Smooth muscle cell (in vitro differentiated cells): ENCODE measurements at regions not wholly inside any gene's neighbourhood (a gene's known extent, or its start where the extent isn't known, plus 50 kb on each side); places are given as distances from the start of the nearest gene placed in this dataset.
"Not testable (repeated sequence)": the region's sequence is repeated elsewhere in the genome, so short reads cannot be mapped to it uniquely, and the experiment has no call there.

ENCODE experiments used
- DNase-seq: peaks from one replicate; lab custom pipeline; 2025; ENCODE audit not compliant: unreplicated experiment; lab: John Stamatoyannopoulos, UW
- H2AFZ ChIP-seq: fragments of 200-600 bp; sonication (generic); 2 replicates; pipeline ENCODE4 v1.6.0; 2016; ENCODE audit warnings: antibody characterized with exemption, low read depth, mild to moderate bottlenecking
- H3F3A ChIP-seq: fragments of 200-600 bp; sonication (generic); 2 replicates; pipeline ENCODE4 v1.6.0; 2017; ENCODE audit warnings: antibody characterized with exemption, low read depth
- H3K27ac ChIP-seq: fragments of 200-600 bp; sonication (generic); 2 replicates; pipeline ENCODE4 v1.5.1; 2016; ENCODE audit warnings: low read depth, mild to moderate bottlenecking
- H3K27me3 ChIP-seq: fragments of 200-600 bp; sonication (generic); 2 replicates; pipeline ENCODE4 v1.6.1; 2016; ENCODE audit warnings: low read depth, mild to moderate bottlenecking
- H3K36me3 ChIP-seq: fragments of 200-600 bp; sonication (generic); 2 replicates; pipeline ENCODE4 v1.5.1; 2016; ENCODE audit warnings: low read depth
- H3K4me1 ChIP-seq: fragments of 200-600 bp; sonication (generic); 2 replicates; pipeline ENCODE4 v1.5.1; 2016; ENCODE audit warnings: low read depth
- H3K4me2 ChIP-seq: fragments of 200-600 bp; sonication (generic); 2 replicates; pipeline ENCODE4 v1.6.0; 2016; ENCODE audit warnings: mild to moderate bottlenecking
- H3K4me3 ChIP-seq: fragments of 200-600 bp; sonication (generic); 2 replicates; pipeline ENCODE4 v1.5.1; 2016; ENCODE audit warnings: mild to moderate bottlenecking
- H3K79me2 ChIP-seq: fragments of 200-600 bp; sonication (generic); 2 replicates; pipeline ENCODE4 v1.6.0; 2016; ENCODE audit warnings: low read depth, mild to moderate bottlenecking
- H3K9ac ChIP-seq: fragments of 200-600 bp; sonication (generic); 2 replicates; pipeline ENCODE4 v1.6.0; 2016; ENCODE audit warnings: low read depth
- H3K9me3 ChIP-seq: fragments of 200-600 bp; sonication (generic); replicated peaks from 2 replicates; pipeline ENCODE4 v1.5.1; 2016; ENCODE audit warnings: low read depth
- H4K20me1 ChIP-seq: fragments of 200-600 bp; sonication (generic); 2 replicates; pipeline ENCODE4 v1.6.0; 2016; ENCODE audit warnings: low read depth
- CTCF ChIP-seq: fragments of 200-600 bp; sonication (generic); IDR thresholded peaks from 2 replicates; pipeline ENCODE4 v1.5.1; 2017; ENCODE audit warnings: borderline replicate concordance, mild to moderate bottlenecking, antibody characterized with exemption; ENCODE audit not compliant: insufficient read depth, poor library complexity, severe bottlenecking
- WGBS: methylation state at CpG from one replicate; pipeline ENCODE4 v1.1.7; 2016; ENCODE audit warnings: low lambda C conversion rate; 5-methylcytosine and 5-hydroxymethylcytosine counted together

- Histone ChIP-seq H3K4me1 (peaks cover 8% of the 10 kb centered on the region), H3K9me3 (no peaks in the 10 kb centered on the region), H3K36me3 (no peaks in the 10 kb centered on the region), H3K4me3 (no peak overlapping the region), H3K27ac (no peak overlapping the region), H3K27me3 (peaks cover 6% of the 10 kb centered on the region), H3K4me2 (no peak overlapping the region), H3K9ac (no peak overlapping the region), H3K79me2 (no peaks in the 10 kb centered on the region), H3F3A (no peaks in the 10 kb centered on the region), H4K20me1 (no peaks in the 10 kb centered on the region), H2AFZ (no peak overlapping the region)
- no peak for DNase-seq
- 69% methylated on average over 4 of the region's 4 CpGs for WGBS
- no peak for TF ChIP-seq CTCF
Measured at GRCh38 chr7:69428089-69428488, 170.2 kb upstream of the AUTS2 start.

- Histone ChIP-seq H3K36me3 (no peaks in the 10 kb centered on the region), H2AFZ (no peak overlapping the region), H3K4me3 (no peak overlapping the region), H3K4me2 (no peak overlapping the region), H3F3A (no peaks in the 10 kb centered on the region), H3K27ac (no peak overlapping the region), H3K9ac (no peak overlapping the region), H3K9me3 (no peaks in the 10 kb centered on the region), H3K79me2 (no peaks in the 10 kb centered on the region), H3K4me1 (peaks cover 8% of the 10 kb centered on the region), H3K27me3 (peaks cover 13% of the 10 kb centered on the region), H4K20me1 (no peaks in the 10 kb centered on the region)
- WGBS = 44% methylated on average over 16 of the region's 16 CpGs
- no peak for TF ChIP-seq CTCF
- no peak for DNase-seq
Measured at GRCh38 chr7:69429911-69430383, 168.3 kb upstream of the AUTS2 start.

GRCh38 chr7:69430384-69431021 is 167.8 kb upstream of the AUTS2 start:
- Histone ChIP-seq H3K9ac (no peak overlapping the region), H3K4me3 (no peak overlapping the region), H3K27me3 (peaks cover 19% of the 10 kb centered on the region), H3K9me3 (no peaks in the 10 kb centered on the region), H3F3A (no peaks in the 10 kb centered on the region), H3K4me1 (peaks cover 8% of the 10 kb centered on the region), H3K4me2 (no peak overlapping the region), H3K27ac (no peak overlapping the region), H4K20me1 (no peaks in the 10 kb centered on the region), H3K79me2 (no peaks in the 10 kb centered on the region), H3K36me3 (no peaks in the 10 kb centered on the region), H2AFZ (no peak overlapping the region)
- no peak for TF ChIP-seq CTCF
- DNase-seq = no peak
- 66% methylated on average over 16 of the region's 16 CpGs for WGBS

DNA sequence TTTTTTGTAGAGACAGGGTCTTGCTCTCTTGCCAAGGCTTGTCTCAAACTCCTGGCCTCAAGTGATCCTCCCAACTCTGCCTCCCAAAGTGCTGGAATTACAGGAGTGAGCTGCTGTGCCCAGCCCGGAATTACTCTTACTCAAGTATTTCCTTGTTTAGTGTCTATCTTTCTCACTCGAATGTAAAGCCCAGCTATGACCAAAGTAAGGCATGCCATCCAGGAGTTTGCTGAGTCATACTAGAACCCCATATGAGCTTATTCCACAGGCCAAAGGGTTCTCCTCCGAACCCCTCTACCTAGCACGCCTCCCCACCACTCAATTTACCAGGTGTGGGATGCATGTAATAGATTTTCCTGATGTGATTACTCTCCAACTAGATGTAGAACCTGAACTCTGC is 166.6 kb upstream of the AUTS2 start:
- Histone ChIP-seq H3K27ac (no peak overlapping the region), H3F3A (no peaks in the 10 kb centered on the region), H3K36me3 (no peaks in the 10 kb centered on the region), H3K27me3 (peaks cover 21% of the 10 kb centered on the region), H3K4me2 (no peak overlapping the region), H3K79me2 (no peaks in the 10 kb centered on the region), H4K20me1 (no peaks in the 10 kb centered on the region), H2AFZ (no peak overlapping the region), H3K4me3 (no peak overlapping the region), H3K9me3 (no peaks in the 10 kb centered on the region), H3K9ac (no peak overlapping the region), H3K4me1 (peaks cover 8% of the 10 kb centered on the region)
- WGBS = 93% methylated on average over 4 of the region's 4 CpGs
- no peak for TF ChIP-seq CTCF
- no peak for DNase-seq

DNA sequence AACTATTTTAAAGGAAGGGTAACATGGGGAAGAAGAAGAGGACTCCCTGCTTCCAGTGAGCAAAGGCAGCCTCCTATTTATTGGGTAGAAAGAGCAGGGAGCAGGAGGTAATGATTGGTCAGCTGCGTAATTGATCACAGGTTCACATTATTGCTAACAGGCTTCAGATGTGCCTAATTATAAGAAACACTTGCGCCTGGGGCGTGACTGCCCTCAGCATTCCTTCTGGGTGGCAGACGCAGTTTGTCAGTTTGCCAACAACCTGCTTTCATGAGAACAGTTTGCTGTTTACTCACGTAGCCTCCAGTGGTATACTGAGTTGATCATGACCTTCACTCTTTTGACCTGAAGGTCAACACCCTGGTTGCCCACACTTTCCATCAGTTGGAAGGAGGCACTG is 166.0 kb upstream of the AUTS2 start:
- WGBS = 98% methylated on average over 5 of the region's 5 CpGs
- H3K27ac ChIP-seq, H3K9me3 ChIP-seq: not testable (repeated sequence)

More for the DNA sequence above, 166.0 kb upstream of the AUTS2 start:
- DNase-seq, H3K4me3 ChIP-seq, H3K79me2 ChIP-seq, H3K9ac ChIP-seq, H4K20me1 ChIP-seq, H2AFZ ChIP-seq, H3K4me2 ChIP-seq, H3K4me1 ChIP-seq, H3F3A ChIP-seq, H3K36me3 ChIP-seq: not testable (repeated sequence)
- H3K27me3 ChIP-seq = peaks cover 21% of the 10 kb centered on the region
